Kidney capillary endothelial cell (primary cell): ENCODE measurements at regions not wholly inside any gene's neighbourhood (a gene's known extent, or its start where the extent isn't known, plus 50 kb on each side); places are given as distances from the start of the nearest gene placed in this dataset.

Source experiments
- DNase-seq: peaks from one replicate; pipeline ENCODE4 v3.0.0-alpha.2; 2018; ENCODE audit warnings: low spot score

DNA sequence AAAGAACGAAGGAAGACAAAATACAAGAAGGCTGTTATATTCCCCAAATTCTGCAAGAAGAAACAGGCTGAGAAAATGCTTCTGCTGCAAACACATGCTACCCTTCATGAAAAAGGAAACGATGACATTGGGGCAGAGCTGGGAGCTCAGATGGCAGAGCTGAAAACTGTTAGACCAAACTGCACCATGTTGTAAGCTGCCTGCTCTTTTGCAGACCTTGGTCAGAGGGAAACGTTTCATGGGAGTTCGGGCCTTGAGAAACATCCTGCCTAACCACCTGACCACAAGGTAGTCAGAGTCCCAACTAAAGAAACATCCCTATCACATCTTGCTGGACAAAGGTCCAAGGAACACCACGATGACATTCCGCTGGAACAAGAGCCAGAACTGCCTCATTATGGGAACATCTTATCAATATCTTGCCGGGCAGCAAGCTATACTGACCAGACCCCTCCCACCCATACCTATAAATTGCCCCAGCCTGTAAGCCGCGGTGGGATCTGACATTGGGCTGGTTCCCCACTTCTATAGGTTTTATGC is 110.7 kb upstream of the CTSC start:
- no peak for DNase-seq

- no peak for DNase-seq
Measured at GRCh38 chr11:88447281-88447680, 109.7 kb upstream of the CTSC start.

DNA sequence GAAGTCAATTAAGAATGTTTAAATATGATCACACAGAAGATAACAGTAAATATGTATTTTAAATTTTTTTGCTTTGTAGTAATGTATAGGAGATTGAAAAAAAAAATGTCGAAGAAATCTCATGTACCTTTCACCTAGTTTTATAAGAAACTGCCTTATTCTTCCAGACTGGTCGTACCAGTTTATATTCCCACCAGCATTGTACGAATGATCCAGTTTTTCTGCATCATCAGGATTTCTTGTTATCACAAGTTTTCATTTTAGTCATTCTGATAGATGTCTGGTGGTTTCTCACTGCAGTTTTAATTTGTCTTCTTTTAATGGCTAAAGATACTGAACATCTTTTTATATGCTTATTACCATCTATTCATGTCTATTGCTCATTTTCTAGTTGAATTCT is 101.8 kb upstream of the CTSC start:
- no peak for DNase-seq

GRCh38 chr11:88438721-88439120 is 101.2 kb upstream of the CTSC start:
- DNase-seq = no peak

DNA sequence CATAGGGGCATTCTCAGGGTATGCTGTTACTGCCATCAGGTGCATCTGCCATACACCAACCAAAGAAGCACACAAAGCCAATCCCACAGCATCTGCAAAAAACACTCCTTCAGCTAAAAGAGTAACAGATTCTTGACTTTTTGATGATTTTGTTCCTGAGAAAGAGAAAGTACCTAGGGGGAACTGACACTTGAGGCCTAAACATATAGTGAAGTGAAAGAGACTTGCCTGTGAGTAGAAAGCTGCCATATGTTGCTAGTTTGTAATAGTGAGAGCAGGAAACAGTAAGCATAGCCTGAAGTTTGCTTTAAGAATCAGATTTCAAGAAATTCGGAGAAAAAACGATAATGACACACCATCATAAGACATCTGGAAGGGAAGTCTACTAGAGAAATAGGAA is 97.9 kb upstream of the CTSC start:
- no peak for DNase-seq

- no peak for DNase-seq
Measured at GRCh38 chr11:88434333-88434976, 96.9 kb upstream of the CTSC start.

DNA sequence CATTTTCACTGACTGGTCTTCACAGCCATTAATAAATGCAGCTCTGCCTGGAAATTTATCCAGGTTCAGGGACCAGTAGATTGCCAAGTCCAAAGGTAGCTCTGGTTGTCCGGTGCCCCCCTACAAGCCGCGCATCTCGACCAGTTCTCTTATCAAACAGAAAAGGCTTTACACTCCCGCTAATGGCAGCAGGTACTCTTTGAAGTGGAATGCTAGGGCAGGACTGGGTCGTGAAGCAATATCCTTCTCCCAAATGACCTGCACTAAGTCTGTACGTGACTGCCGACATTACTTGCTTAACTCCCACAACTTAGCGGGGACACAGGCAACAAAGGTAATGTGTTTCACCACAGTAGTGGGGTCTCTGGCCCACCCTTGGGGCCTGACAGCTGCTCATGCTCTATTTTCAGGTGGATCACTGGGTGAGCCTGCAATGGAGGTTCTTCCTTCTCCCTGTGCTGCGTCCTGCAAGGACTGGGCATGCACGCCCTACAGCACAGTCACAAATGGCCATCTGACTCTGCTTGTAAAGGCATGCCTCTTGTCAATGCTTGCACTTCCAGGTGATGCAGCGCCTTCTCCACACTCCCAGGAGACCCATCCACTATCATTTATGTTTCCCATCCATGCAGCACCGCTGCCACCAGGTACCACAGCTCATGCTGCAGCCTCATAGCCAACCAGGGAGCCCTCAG is 96.1 kb upstream of the CTSC start:
- DNase-seq = no peak

GRCh38 chr11:88431675-88432341 is 94.3 kb upstream of the CTSC start:
- no peak for DNase-seq

GRCh38 chr11:88428959-88429358 is 91.4 kb upstream of the CTSC start:
- no peak for DNase-seq

DNA sequence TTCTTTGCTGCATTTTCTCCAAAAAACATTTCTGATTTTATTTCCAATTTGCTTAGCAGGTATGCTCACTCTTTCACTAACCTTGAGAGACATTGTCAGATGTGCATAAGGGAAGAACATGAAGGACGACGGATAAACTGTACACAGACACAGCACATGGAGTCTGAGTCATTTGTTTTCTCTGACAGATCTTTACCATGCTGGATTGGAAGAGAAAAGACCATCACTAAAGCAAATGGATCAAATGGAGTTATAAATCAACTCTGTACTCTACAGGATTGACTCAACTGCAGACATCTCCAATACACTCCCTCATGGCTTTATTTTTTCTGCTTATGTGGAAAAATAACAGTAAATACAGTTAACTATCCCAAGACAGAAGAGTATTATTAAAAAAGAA is 90.2 kb upstream of the CTSC start:
- DNase-seq = no peak

DNA sequence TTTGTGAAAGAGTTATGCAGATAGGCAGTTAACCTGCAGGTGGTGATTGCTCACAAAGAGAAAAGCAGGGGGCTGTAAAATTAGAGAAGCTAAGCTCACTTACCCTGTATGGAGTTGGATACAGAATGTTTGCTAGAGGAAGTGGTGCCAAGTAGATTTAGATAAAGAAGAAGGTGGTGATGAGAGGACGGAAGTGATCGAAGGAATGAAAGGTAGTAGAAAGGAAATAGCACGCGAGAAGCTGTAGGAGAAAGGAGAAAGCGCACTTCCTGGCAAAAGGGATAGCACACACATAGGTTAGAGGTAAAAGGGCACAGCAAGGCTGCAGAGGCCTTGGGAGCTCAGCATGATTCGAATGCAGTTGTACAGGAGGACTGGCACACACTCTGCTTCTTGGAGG is 87.3 kb upstream of the CTSC start:
- no peak for DNase-seq

DNA sequence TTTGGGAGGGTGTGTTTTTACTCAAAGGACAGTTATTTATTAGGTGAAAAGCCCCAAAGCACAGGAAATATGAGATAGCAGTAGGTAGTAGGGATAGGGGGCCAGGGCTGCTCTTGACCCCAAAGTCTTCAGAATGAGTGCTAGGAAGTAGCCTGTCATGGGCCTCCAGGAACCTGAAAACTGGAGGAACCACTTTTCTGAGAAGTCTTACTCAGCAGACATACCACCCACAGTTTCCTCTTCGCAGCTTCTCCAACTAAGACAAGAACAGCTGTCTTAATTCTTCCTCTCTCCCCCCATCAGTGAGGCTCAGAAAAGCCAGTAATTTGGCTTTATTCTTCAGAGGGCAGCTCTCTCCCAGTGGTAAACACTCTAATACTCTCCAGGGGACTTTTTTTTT is 84.0 kb upstream of the CTSC start:
- no peak for DNase-seq

DNA sequence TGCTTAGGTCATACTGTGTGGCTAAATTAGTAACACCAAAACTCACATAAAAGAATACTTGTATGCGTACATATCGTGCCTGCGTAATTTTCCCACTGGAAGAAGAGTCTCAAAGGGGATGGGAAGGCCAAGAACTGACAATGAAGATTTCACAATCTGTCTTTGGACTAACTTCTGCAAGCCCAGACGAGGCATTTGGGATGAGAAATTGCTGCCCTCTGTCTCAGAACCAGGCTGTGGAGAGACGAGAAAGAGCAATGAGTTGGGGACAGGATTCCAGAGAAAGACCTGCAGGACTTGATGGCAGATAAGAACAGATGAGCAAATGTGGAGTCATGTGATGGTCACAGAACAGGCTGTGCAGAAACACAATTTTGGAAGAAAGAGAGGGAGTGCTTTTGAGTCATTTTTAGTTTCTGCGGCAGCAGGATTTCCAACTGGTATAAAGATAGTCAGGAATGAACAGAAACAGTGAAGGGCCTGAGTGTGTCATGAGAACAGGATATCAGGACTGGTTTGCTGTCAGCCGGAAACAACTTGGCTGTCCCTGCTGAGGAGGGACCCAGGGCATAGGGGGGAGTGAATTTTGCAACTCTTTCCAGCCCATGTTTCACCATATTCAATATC is 82.7 kb upstream of the CTSC start:
- DNase-seq = no peak

GRCh38 chr11:88418508-88418907 is 81.0 kb upstream of the CTSC start:
- no peak for DNase-seq

GRCh38 chr11:88415495-88415894 is 78.0 kb upstream of the CTSC start:
- DNase-seq = no peak

DNA sequence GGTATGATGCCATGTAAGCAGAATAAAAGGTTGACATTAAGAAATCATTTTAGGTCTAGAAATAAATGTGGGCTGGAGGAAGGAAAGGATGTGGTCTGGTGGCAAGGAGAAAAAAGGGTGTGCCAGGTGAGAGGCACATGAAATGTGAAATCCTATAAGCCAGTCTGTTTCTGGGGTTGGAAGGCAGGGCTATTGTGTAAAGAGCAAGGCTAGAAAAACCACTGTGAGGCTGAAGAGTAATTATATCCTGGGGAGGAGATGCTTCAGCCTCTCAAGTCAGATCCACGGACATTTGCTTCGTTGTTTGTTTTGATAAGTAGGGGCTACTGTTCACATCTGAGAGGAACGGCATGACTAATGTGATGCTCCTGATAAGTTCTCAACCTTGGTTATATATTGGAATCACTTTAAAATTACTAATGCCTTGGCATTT is 77.5 kb upstream of the CTSC start:
- no peak for DNase-seq

- DNase-seq = peak; percentile 33
Measured at GRCh38 chr11:88414385-88414861, 76.9 kb upstream of the CTSC start.

DNA sequence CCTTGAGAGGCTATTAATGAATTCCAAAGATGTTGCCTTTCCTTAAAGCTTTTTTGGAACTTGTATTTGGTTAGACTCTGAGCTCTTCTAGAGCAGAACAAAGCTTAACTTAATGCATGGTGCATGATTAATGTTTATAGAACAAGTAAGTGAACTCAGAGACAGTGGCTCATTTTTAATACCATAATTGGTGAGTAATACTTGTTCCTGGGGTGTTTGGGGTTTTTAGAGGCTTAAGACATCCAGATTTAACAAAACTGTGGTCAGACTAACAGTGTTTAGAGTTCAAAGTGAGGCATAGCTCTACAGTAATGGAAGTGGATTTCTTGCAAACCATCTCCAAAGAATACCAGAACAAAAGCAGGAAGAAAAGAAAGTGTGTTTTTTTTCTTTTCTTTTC is 73.7 kb upstream of the CTSC start:
- no peak for DNase-seq

GRCh38 chr11:88410656-88411055 is 73.1 kb upstream of the CTSC start:
- no peak for DNase-seq

GRCh38 chr11:88410056-88410455 is 72.5 kb upstream of the CTSC start:
- no peak for DNase-seq

DNA sequence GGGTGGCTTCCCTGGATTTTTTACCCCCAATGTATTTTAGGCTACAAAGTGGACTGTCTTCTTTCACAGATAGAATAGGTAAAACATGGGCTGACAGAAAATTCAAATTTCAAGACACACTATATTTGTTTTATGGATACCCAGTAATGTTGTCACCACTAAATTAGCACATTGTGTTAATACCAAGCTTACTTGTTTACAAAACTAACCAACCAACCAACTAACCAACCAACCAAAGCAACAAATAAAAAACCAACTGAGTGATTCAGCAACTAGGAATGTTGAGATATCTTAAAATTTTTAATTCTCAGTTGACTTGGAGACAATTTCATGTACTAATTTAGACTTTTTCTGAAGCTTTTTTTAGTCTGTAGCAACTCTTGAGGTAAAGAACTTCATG is 69.3 kb upstream of the CTSC start:
- DNase-seq = no peak

DNA sequence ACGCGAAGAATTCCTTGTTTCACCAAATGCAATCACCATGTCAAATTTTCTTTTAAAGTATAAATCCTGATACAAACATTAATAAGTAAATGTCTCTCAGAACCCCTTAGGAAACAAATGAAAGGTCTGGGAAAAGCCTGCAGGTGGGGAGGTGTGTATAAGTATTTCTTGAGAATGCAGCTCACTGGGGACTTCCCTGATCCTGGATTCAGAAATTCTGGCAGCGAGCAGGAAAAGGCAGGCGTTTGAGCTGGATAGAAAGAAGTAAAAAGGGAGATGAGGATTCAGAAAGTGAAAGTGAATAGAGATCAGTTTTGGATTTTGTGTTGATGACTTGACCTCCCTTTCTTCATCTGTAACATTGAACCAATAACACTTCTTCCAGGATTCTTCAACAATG is 68.3 kb upstream of the CTSC start:
- no peak for DNase-seq
